ENCODE measurements at regions not wholly inside any gene's neighbourhood (a gene's known extent, or its start where the extent isn't known, plus 50 kb on each side); places are given as distances from the start of the nearest gene placed in this dataset.

- TF ChIP-seq CTCF (IDR thresholded peaks at IDR 0.05; ENCODE audit: low read length): no peak
- TF ChIP-seq EZH2 (optimal IDR thresholded peaks at IDR 0.05; ENCODE audit: low read depth, low read length): no peak
Measured at GRCh38 chr5:5794118-5794560, 371.7 kb downstream of the ICE1 start.

All from MM.1S (cell line).